GM18505 (cell line): ENCODE measurements at regions not wholly inside any gene's neighbourhood (a gene's known extent, or its start where the extent isn't known, plus 50 kb on each side); places are given as distances from the start of the nearest gene placed in this dataset.
"Not testable (repeated sequence)": the region's sequence is repeated elsewhere in the genome, so short reads cannot be mapped to it uniquely, and the experiment has no call there.

Source experiments
- ATAC-seq: cut with Tn5 transposase; IDR thresholded peaks from one replicate; pipeline ENCODE4 v1.9.1; 2021; ENCODE audit not compliant: unreplicated experiment
- POLR2A ChIP-seq: IDR thresholded peaks from 4 replicates; pipeline ENCODE4 v1.6.1; 2011; ENCODE audit warnings: borderline replicate concordance; ENCODE audit not compliant: insufficient read depth, insufficient read length; ENCODE audit errors: extremely low read depth

DNA sequence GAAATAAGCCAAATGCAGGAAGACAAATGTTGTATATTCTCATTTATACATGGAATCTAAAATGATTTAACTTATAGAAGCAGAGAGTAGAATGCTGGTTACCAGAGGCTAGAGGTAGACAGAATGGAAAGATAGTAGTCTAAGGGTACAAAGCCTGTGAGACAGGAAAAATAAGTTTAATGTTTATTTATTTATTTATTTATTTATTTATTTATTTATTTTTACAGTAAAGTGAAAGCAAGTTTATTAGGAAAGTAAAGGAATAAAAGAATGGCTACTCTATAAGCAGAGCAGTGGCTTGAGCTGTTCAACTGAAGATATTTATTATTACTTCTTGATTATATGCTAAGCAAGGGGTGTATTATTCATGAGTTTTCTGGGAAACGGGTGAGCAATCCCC is 203.2 kb downstream of the LAS1L start:
- no peak for ATAC-seq

DNA sequence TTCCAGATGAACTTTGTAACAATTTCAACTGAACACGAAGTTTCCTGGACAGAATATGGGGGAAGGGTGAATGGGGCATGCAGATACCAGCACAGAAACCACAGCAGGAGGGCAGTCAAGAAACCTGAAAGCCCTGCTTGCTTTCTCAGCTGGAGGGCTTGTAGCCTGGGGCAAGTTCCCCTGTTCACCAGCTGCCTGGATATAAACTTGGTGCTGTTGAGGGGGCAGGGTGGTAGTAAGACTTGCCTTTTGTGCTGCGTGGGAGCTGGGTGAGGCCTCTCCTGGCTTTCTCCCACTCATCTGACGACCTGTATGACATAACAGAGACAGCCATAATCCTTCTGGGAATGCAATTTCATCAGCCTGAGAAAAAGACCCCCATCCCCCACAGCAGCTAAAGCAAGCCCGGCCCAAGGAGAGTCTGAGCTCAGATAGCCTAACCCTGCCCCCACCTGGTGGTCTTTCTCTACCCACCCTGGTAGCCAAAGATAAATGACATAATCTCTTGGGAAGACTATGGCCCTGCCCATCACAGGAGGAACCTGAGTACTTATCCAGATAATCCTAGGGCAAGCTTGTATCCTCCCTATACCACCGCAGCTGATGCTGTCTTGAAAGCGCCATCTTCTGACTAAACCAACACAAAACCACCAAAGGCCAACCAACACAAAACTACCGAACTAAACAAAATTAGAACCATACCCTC is 234.3 kb downstream of the LAS1L start:
- no peak for ATAC-seq
- no peak for TF ChIP-seq POLR2A

More for the DNA sequence above, 203.2 kb downstream of the LAS1L start:
- no peak for TF ChIP-seq POLR2A

DNA sequence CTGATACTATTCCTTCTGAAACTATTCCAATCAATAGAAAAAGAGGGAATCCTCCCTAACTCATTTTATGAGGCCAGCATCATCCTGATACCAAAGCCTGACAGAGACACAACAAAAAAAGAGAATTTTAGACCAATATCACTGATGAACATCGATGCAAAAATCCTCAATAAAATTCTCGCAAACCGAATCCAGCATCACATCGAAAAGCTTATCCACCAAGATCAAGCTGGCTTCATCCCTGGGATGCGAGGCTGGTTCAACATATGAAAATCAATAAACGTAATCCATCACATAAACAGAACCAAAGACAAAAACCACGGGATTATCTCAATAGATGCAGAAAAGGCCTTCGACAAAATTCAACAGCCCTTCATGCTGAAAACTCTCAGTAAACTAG is 251.7 kb downstream of the LAS1L start:
- ATAC-seq, result not testable (repeated sequence)

DNA sequence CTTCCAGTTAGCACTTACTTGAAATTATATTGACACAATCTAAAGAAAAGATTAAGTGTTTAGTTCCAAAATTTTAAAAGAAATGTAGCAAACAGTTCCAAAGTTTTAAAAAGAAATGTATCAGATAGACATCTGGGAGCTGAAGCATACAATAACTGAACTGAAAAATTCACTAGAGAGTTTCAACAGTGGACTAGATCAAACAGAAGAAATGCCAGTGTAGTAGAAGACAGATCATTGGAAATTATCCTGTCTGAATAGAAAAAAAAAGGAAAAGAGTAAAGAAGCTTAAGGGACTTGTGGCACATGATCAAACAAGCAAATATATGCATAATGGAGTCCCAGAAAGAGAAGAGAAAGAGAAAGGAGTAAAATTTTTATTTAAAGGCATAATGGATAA is 261.4 kb downstream of the LAS1L start:
- no peak for ATAC-seq
- TF ChIP-seq POLR2A, result no peak

DNA sequence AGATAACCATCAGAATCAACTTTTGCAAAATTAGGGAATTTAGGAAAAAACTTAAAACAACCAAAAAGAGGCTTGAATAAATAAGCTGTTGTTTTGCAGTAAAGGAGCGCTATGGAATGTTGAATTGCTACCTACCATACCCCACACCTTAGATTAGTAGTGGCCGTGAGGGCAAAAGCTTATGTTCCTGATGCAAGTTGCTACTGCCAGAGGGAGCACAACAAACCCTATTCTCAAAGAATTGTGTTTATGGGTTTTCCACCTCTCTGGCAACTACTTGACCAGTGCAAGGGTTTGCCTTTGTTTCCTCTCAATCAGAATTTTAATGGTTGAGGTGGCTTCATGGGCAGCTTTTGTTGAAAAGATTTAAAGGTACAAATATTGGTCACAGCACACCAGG is 268.1 kb downstream of the LAS1L start:
- ATAC-seq, result no peak
- TF ChIP-seq POLR2A, result no peak

DNA sequence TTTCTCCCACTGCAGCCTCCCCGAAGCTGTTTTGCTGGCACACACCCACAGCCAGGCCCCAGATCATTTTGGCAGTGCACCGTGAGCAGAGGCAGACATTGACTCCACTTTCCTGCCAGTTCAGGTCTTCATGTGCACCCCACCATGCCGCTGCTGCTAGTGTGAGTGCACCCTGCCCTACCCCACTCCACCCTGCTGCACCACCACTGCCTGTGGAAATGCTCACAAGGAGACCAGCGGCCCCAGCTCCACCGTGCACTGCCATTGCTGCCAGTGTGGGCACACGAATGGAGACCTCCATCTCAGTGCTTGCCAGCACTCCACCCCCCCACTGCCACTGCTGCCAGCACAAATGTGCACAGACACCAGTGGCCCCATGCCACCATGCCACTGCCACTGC is 277.6 kb upstream of the ZC4H2 start:
- TF ChIP-seq POLR2A, result no peak
- no peak for ATAC-seq

DNA sequence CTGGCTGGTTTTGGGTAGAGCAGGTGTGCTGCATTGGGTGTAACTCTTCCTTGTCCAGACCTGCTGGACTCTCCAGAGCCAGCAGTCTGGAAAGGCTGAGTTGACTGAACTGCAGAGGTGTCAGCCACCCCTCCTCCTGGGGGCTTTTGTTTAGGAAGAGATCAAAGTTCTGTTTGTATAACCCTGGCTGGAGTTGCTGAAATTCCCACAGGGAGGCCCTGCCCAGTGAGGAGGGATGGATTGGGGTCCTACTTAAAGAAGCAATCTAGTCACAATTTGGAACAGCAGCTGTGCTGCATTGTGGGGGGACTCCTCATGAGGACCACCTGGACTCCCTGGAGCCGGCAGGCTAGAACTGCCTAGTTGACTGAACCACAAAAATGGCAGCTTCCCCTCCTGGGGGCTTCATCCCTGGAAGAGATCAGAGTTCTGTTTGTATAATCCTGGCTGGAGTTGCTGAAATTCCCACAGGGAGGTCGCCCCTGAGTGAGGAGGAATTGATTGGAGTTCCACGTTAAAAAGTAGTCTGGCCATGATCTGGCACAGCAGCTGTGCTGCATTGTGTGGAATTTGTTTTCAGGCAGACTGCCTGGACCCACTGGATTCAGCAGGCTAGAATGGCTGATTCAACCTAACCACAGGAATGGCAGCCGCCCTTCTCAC is 264.9 kb upstream of the ZC4H2 start:
- no peak for ATAC-seq
- no peak for TF ChIP-seq POLR2A

DNA sequence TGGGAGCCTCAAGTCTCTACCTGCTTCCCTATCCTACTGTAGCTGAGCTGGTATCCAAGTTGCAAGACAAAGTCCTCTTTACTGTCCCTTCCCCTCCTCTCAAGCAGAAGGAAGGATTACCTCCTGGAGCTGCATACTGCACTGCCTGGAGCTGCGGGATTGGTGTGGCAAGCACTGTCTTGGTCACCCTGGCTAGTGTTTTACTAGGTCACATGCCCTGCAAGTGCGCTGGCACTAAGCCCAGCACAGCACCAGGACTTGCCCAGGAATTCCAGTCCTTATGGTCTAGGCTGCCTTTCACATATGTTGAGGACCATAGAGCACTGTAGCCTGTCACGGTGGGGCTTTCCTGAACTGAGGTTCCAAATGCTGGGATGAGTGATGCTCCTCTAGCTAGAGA is 227.3 kb upstream of the ZC4H2 start:
- ATAC-seq, result no peak
- TF ChIP-seq POLR2A, result no peak

DNA sequence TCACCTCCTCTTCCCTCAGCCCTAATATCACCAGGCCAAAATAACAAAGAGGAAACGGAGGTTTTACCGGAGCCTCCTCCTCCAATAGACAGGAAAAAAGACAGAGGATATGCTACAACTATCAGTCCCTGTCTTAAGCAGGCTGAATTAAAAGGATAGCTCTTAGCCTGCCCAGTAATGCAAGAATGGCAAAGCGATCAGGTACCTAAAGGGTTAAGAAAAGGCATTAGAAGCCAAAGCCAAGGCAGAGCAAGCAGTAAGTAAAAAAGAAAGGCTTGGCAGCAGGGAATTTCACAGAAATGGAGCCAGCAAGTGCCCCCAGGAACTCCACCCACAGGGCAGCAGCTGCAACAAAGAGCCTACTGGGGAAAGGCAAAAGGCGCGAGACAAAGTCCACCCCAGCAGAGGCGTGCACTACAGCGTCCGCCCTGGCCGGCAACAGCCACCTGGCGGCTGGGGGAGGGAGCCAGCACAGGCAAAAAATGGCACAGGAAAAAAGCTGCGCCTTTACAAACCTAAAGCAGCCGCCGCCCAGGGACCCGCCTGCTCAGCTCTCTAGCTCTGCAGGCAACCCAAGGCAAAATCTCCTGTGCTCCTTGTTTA is 220.6 kb upstream of the ZC4H2 start:
- no peak for TF ChIP-seq POLR2A
- no peak for ATAC-seq

DNA sequence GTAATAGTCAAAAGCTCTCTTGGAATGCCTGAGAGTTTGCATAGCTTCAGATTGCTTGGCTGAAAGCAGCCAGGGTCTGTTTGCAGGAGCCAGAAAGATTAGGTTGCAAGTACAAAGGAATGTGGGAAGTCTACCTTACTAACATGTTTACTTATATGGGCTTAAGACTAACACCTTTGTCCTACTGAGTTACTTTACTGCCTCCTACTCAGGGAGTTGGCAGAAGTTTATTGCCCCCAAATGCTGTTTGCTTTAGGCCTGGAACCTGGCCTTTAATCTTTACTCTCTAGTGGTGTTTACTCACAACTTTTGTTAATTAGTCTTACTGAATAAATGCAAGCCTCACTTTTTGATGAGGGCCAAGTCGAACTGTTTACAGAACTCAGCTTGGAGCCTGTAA is 219.4 kb upstream of the ZC4H2 start:
- TF ChIP-seq POLR2A, result no peak
- no peak for ATAC-seq

DNA sequence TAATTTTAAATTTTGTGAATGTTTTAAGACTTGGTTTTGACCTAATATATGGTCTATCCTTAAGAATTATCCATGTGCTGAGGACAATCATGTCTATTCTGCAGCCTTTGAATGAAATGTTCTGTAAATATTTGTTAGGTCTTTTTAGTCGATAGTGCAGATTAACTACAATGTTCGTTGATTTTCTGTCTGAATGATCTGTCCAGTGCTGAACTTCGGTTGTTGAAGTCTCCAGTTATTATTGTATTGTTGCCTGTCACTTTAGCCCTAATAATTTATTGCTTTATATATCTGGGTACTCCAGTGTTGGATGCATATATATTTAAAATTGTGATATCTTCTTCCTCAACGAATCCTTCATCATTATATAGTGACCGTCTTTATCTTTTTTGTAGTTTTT is 218.3 kb upstream of the ZC4H2 start:
- no peak for TF ChIP-seq POLR2A
- no peak for ATAC-seq

DNA sequence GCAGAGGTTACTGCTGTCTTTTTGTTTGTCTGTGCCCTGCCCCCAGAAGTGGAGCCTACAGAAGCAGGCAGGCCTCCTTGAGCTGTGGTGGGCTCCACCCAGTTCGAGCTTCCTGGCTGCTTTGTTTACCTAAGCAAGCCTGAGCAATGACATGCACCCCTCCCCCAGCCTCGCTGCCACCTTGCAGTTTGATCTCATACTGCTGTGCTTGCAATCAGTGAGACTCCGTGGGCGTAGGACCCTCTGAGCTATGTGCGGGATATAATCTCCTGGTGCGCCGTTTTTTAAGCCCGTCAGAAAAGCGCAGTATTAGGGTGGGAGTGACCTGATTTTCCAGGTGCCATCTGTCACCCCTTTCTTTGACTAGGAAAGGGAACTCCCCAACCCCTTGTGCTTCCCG is 187.1 kb upstream of the ZC4H2 start:
- ATAC-seq, result not testable (repeated sequence)

DNA sequence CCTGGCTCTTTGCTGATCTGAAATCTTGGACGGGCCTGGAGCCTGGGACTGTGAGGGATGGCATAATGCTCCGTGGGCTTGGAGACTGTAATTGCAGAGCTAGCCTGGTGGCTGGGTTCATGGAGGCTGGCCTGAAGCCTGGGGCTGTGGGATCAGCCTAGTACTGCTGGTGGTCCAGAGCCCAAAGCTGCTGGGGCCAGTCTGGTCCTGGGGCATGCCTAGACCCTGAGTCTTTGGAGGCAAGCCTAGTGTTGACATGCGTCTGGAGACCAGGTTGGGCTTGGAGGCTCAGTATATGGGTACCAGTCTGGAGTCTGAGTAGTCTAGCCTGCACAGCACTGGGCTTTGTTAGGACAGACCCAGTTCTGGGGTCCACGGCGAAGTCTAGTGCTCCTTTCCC is 172.0 kb upstream of the ZC4H2 start:
- no peak for TF ChIP-seq POLR2A
- ATAC-seq, result no peak

DNA sequence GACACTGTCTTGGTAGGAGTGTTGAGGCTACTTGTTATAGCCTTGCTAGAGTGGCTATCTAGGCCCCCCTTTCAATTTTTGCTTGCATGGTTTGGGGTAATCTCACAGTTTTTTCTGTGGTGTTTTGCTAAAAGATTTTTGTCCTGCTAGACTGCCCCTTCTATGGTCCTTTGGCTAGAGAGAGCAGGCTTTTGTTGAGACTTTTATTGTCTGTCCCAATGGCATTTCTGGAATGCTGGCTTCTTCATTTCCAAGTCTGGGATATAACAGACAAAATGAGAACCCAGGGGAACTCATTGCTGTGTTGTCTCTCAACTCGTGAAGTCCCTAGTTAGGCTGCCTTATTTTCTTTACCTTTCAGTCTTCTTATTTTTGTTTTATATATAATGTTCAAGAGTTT is 160.2 kb upstream of the ZC4H2 start:
- TF ChIP-seq POLR2A, result no peak
- ATAC-seq, result no peak
